B cell (primary cell): ENCODE measurements at regions not wholly inside any gene's neighbourhood (a gene's known extent, or its start where the extent isn't known, plus 50 kb on each side); places are given as distances from the start of the nearest gene placed in this dataset.

ENCODE experiments used
- ATAC-seq: fragments of 200-7000 bp; cut with Tn5 transposase; one replicate; pipeline ENCODE4 v1.10.0; 2021; ENCODE audit warnings: low read depth, mild to moderate bottlenecking, moderate number of reproducible peaks, moderate library complexity
- CTCF ChIA-PET: fragments of 350-600 bp; sonication (Branson Sonifier 250); formaldehyde crosslinking; loops from one replicate; lab custom pipeline; 2021; ENCODE audit warnings: antibody characterized with exemption, inconsistent platforms; lab: Charles Lee
- POLR2A ChIA-PET: fragments of 350-600 bp; sonication (Branson Sonifier 250); formaldehyde crosslinking; loops from one replicate; lab custom pipeline; 2021; ENCODE audit warnings: antibody characterized with exemption; lab: Charles Lee
- DNase-seq: peaks from one replicate; pipeline ENCODE4 v3.0.0; 2013
- H2AFZ ChIP-seq: 2 replicates; pipeline ENCODE4 v1.6.1; 2012; ENCODE audit warnings: mild to moderate bottlenecking, low read depth, low read length; ENCODE audit not compliant: insufficient read depth, poor library complexity, severe bottlenecking
- H3K27ac ChIP-seq, 2 donors: 1 replicate in 1 of 2; 2 replicates in 1 of 2; pipeline ENCODE4 v1.5.1; 2012 to 2013; ENCODE audit warnings: low read length in 2 of 2, mild to moderate bottlenecking in 2 of 2, moderate library complexity in 1 of 2
- H3K27me3 ChIP-seq, 4 experiments: fragments of 200-600 bp in 1 of 4; sonication (generic) in 1 of 4; replicated peaks in 1 of 4; 1 replicate in 2 of 4; 2 replicates in 2 of 4; pipeline versions ENCODE4 v1.6.1 to v1.7.0; 2013 to 2016; ENCODE audit warnings: low read length in 3 of 4, mild to moderate bottlenecking in 2 of 4, mixed read lengths in 1 of 4, moderate library complexity in 1 of 4; ENCODE audit not compliant: insufficient read depth in 4 of 4, control insufficient read depth in 3 of 4; ENCODE audit errors: control extremely low read depth in 1 of 4
- H3K36me3 ChIP-seq, 2 experiments: replicated peaks in 1 of 2; 1 replicate in 1 of 2; 2 replicates in 1 of 2; pipeline versions ENCODE4 v1.6.1 to v1.7.1; 2013; ENCODE audit warnings: low read length in 1 of 2; ENCODE audit not compliant: insufficient read depth in 2 of 2, control insufficient read depth in 1 of 2; ENCODE audit errors: control extremely low read depth in 1 of 2, extremely low read depth in 1 of 2
- H3K4me1 ChIP-seq, 2 donors: fragments of 200-600 bp in 1 of 2; sonication (generic) in 1 of 2; 1 replicate in 1 of 2; 2 replicates in 1 of 2; pipeline versions ENCODE4 v1.5.1 to v1.6.1; 2013 to 2017; ENCODE audit warnings: low read length in 2 of 2; ENCODE audit not compliant: control insufficient read depth in 2 of 2, insufficient read depth in 2 of 2
- H3K4me2 ChIP-seq: replicated peaks from 2 replicates; pipeline ENCODE3; 2012; ENCODE audit warnings: mild to moderate bottlenecking, low read depth, low read length; ENCODE audit not compliant: poor library complexity, severe bottlenecking
- H3K4me3 ChIP-seq, 5 experiments: fragments of 200-600 bp in 1 of 5; sonication (generic) in 1 of 5; 1 replicate in 3 of 5; 2 replicates in 2 of 5; pipeline versions ENCODE4 v1.5.1 to v1.7.0; 2011 to 2016; ENCODE audit warnings: low read length in 4 of 5, mild to moderate bottlenecking in 4 of 5, low read depth in 2 of 5, control low read depth in 1 of 5, moderate library complexity in 1 of 5; ENCODE audit not compliant: insufficient read depth in 1 of 5; ENCODE audit errors: control extremely low read depth in 1 of 5, extremely low read depth in 1 of 5
- H3K79me2 ChIP-seq: fragments of 200-600 bp; sonication (generic); one replicate; pipeline ENCODE4 v1.6.0; 2016; ENCODE audit warnings: low read length; ENCODE audit not compliant: control insufficient read depth, insufficient read depth
- H3K9ac ChIP-seq: fragments of 200-600 bp; sonication (generic); 2 replicates; pipeline ENCODE4 v1.6.1; 2017; ENCODE audit warnings: mild to moderate bottlenecking, low read length, moderate library complexity
- H3K9me3 ChIP-seq, 3 donors: one replicate each; pipeline versions ENCODE4 v1.6.1 to v1.7.1; 2013; ENCODE audit warnings: low read length in 2 of 3; ENCODE audit not compliant: control insufficient read depth in 2 of 3, insufficient read depth in 1 of 3; ENCODE audit errors: control extremely low read depth in 1 of 3
- H4K20me1 ChIP-seq: 2 replicates; pipeline ENCODE4 v1.6.0; 2012; ENCODE audit warnings: mild to moderate bottlenecking, low read length; ENCODE audit not compliant: insufficient read depth, control insufficient read depth, poor library complexity, severe bottlenecking
- H3K27ac Mint-ChIP-seq: one replicate; pipeline ENCODE4 v1.8.0; 2021; ENCODE audit warnings: mixed read lengths
- H3K27me3 Mint-ChIP-seq: one replicate; pipeline ENCODE4 v1.8.0; 2021; ENCODE audit warnings: mixed read lengths
- H3K4me1 Mint-ChIP-seq: one replicate; pipeline ENCODE4 v1.8.0; 2021; ENCODE audit warnings: mixed read lengths
- H3K4me3 Mint-ChIP-seq: one replicate; pipeline ENCODE4 v1.8.0; 2021; ENCODE audit warnings: mixed read lengths
- H3K9me3 Mint-ChIP-seq: one replicate; pipeline ENCODE4 v1.8.0; 2022; ENCODE audit warnings: mixed read lengths; ENCODE audit not compliant: insufficient read depth
- CTCF ChIP-seq: fragments of 200-600 bp; IDR thresholded peaks from one replicate; pipeline ENCODE4 v1.8.0; 2022; ENCODE audit warnings: antibody characterized with exemption, mild to moderate bottlenecking
- EZH2 ChIP-seq: IDR thresholded peaks from 2 replicates; pipeline ENCODE4 v1.6.1; 2012; ENCODE audit warnings: borderline replicate concordance, low read depth, mild to moderate bottlenecking, moderate library complexity, low read length; ENCODE audit not compliant: insufficient read depth, poor library complexity, severe bottlenecking
- WGBS: methylation state at CpG from one replicate; pipeline ENCODE4 v1.1.5; 2013; ENCODE audit warnings: missing lambda C conversion rate; ENCODE audit not compliant: insufficient coverage; 5-methylcytosine and 5-hydroxymethylcytosine counted together
- intact Hi-C: fragments of 100-400 bp; cut with micrococcal nuclease; formaldehyde crosslinking; loops from one replicate; pipeline ENCODE4 v1.10.0; 2022

GRCh38 chr19:29089315-29089870 is 123.6 kb downstream of the UQCRFS1 start:
- TF ChIP-seq CTCF (no peak), EZH2 (no peak)
- Mint-ChIP-seq H3K27me3 (no peaks in the 10 kb centered on the region), H3K27ac (no peak overlapping the region), H3K4me3 (no peak overlapping the region), H3K4me1 (no peaks in the 10 kb centered on the region), H3K9me3 (no peaks in the 10 kb centered on the region)
- Histone ChIP-seq H3K27me3 (no peaks in the 10 kb centered on the region), H3K79me2 (no peaks in the 10 kb centered on the region), H3K4me1 (no peaks in the 10 kb centered on the region), H3K36me3 (no peaks in the 10 kb centered on the region), H3K4me2 (no peak overlapping the region), H3K4me3 (no peak overlapping the region), H3K9me3 (peaks cover 0 to 36% (median 0%) of the 10 kb centered on the region in 3 donors), H3K27ac (no peak overlapping the region), H3K9ac (no peak overlapping the region), H2AFZ (no peak overlapping the region), H4K20me1 (no peaks in the 10 kb centered on the region)
- ATAC-seq, result no peak
- 81% methylated on average over 8 of the region's 8 CpGs for WGBS
- POLR2A ChIA-PET, result no interaction called here
- DNase-seq, result no peak
- CTCF ChIA-PET, result no interaction called here
- intact Hi-C loops, result no loop called here

GRCh38 chr19:29088761-29089160 is 124.2 kb downstream of the UQCRFS1 start:
- intact Hi-C loops, result no loop called here
- ATAC-seq (no peak), DNase-seq (no peak)
- POLR2A ChIA-PET, result no interaction called here
- Histone ChIP-seq H3K36me3 (no peaks in the 10 kb centered on the region), H4K20me1 (no peaks in the 10 kb centered on the region), H3K4me2 (no peak overlapping the region), H2AFZ (no peak overlapping the region), H3K9ac (no peak overlapping the region), H3K79me2 (no peaks in the 10 kb centered on the region), H3K9me3 (peaks cover 0 to 36% (median 0%) of the 10 kb centered on the region in 3 donors), H3K27ac (no peak overlapping the region), H3K4me3 (no peak overlapping the region), H3K27me3 (no peaks in the 10 kb centered on the region), H3K4me1 (no peaks in the 10 kb centered on the region)
- Mint-ChIP-seq H3K27me3 (no peaks in the 10 kb centered on the region), H3K4me3 (no peak overlapping the region), H3K27ac (no peak overlapping the region), H3K4me1 (no peaks in the 10 kb centered on the region), H3K9me3 (no peaks in the 10 kb centered on the region)
- 87% methylated on average over 6 of the region's 9 CpGs for WGBS
- CTCF ChIA-PET, result no interaction called here
- TF ChIP-seq EZH2, result no peak
- no peak for TF ChIP-seq CTCF
